Right lobe of liver (tissue), 4 donors: ENCODE measurements at regions not wholly inside any gene's neighbourhood (a gene's known extent, or its start where the extent isn't known, plus 50 kb on each side); places are given as distances from the start of the nearest gene placed in this dataset.

Source experiments
- POLR2A ChIP-seq: fragments of 450-650 bp; IDR thresholded peaks from one replicate; pipeline ENCODE4 v1.6.1; 2017; ENCODE audit warnings: antibody characterized with exemption, mild to moderate bottlenecking
- TF ChIP-seq, protein P1 (sequence below), 4 donors: fragments of 200-600 bp in 3 of 4; fragments of 450-650 bp in 1 of 4; IDR thresholded peaks; one replicate each; pipeline versions ENCODE4 v1.5.1 to v1.8.0; 2016 to 2022; ENCODE audit warnings: antibody characterized with exemption in 4 of 4, mild to moderate bottlenecking in 2 of 4
- donor health status: DM: no; HTN: no; CAD: no.
- donor health status: DM: no; HTN: no; CAD: no.
- donor health status: DM: no; HTN: yes; CAD: no.

- TF ChIP-seq, protein P1, sequence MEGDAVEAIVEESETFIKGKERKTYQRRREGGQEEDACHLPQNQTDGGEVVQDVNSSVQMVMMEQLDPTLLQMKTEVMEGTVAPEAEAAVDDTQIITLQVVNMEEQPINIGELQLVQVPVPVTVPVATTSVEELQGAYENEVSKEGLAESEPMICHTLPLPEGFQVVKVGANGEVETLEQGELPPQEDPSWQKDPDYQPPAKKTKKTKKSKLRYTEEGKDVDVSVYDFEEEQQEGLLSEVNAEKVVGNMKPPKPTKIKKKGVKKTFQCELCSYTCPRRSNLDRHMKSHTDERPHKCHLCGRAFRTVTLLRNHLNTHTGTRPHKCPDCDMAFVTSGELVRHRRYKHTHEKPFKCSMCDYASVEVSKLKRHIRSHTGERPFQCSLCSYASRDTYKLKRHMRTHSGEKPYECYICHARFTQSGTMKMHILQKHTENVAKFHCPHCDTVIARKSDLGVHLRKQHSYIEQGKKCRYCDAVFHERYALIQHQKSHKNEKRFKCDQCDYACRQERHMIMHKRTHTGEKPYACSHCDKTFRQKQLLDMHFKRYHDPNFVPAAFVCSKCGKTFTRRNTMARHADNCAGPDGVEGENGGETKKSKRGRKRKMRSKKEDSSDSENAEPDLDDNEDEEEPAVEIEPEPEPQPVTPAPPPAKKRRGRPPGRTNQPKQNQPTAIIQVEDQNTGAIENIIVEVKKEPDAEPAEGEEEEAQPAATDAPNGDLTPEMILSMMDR (IDR thresholded peaks at IDR 0.05) = no peak
- TF ChIP-seq POLR2A = no peak
Observed at GRCh38 chr20:59458645-59459044, 145.7 kb upstream of the PHACTR3 start.
